Embryonic facial prominence (tissue), 1 donor: ENCODE measurements at regions not wholly inside any gene's neighbourhood (a gene's known extent, or its start where the extent isn't known, plus 50 kb on each side); places are given as distances from the start of the nearest gene placed in this dataset.

ENCODE experiments used
- DNase-seq: peaks from one replicate; pipeline ENCODE4 v3.0.0-alpha.2; 2016; ENCODE audit errors: extremely low spot score

DNA sequence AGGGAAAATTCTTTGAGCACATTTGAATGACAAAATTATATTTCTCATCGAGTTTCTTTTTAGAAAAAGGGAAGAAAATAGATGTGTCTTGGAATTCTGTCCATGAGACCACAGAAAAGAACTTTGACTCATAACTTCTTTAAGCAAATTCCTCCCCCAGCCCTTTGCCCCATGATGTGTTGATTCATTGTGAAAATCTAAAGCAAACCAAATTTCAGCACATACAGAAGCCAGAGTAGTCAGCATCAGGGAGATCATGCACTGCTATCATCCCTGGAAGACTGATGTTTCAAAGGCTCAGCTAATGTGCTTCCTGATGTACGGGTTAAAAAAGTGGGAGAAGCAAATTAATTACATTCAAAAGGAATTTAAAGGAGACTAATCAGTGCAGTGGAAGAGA, 159.7 kb downstream of the FAT3 start:
- no peak for DNase-seq

DNA sequence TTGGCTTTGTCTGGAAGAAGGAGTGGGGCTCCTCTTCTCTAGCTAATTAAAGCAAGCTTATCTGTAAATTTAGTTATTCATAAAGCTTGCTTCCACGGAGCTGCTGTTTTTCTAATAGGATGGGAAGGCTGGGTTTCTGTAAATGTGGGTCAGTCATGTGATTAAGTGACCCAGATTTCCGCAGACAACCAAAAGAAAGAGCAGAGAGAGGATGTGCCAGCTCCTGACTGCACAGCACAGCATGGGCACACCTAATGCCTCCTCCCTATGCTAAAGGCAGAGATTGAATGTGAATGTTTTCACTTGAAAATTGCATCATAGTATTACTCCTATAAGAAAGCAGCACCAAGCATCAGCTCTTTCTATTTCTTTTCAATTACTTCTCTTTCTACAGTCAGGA, 160.2 kb downstream of the FAT3 start:
- no peak for DNase-seq

DNA sequence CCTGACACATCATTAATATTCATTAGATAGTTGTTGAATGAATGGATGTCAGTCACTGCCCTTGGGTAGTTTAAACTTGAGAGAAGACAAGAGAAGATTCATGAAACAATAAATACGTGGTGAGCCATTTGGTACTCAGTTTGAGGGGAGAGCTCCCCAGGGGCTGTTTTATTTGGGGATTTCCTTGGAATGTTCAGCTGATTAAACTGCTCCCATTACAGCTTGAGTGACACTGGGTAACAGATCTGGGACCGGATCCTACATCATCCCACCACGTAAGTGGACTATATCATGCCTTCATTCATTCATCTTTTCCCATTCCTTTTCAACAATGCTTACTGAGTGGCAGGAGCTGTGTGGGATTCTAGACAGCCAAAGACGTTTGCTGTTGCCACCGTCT, 162.0 kb downstream of the FAT3 start:
- DNase-seq = no peak

DNA sequence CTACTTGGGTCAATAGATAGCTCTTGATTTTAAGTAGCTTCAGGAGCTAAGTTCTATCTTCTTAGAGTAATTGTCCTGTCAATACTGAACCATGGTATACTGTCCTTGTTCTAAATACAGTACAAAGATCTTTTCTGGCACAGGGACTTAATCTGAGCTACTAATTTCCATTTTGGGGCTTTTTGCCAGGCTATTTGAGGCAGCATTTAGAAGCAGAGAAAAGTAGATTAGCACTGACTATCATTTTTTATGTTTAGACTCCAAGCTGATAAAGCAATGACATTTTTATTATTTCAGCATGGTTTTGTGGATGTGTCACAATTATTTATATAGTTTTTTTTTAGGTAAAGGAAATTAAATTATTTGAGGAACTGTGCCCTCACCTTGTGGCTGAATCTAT, 163.2 kb downstream of the FAT3 start:
- no peak for DNase-seq

DNA sequence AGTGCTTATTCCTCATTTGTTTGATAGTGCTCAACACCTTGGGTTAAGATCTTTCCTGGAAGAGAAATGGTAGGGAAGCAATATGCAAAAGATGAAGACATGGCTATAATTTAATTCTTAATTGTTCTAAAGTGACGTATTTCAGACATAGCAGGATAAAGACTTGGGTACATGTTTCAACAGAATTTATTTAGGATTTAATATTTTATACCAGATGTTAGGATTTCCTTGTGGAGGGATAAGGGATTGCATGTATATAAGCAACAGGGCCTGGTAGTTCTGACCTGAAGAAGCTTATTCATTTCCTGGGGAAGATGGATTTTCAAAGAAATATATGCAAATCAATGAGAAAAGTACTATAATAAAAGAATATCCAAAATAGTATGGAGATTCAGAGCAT, 163.8 kb downstream of the FAT3 start:
- DNase-seq = no peak

DNA sequence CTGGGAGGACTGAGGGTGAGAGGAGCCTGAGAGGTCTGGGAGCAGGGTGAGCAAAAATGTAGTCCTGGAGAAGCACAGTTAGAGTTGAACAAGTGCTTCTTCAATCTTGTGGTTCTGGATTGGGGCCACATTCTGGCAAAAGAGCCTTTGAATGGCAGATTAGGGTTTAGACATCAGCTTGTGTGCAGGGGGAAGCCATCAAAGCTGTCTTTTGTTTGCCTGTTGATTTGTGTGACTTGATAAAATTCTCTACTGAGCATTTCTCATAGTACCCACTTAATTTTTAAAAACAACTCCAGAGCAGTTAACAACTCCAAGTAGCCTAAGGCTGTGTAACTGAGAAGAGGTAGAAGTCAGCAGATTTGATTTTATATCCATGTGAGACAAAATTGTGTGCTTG, 166.2 kb downstream of the FAT3 start:
- no peak for DNase-seq

DNA sequence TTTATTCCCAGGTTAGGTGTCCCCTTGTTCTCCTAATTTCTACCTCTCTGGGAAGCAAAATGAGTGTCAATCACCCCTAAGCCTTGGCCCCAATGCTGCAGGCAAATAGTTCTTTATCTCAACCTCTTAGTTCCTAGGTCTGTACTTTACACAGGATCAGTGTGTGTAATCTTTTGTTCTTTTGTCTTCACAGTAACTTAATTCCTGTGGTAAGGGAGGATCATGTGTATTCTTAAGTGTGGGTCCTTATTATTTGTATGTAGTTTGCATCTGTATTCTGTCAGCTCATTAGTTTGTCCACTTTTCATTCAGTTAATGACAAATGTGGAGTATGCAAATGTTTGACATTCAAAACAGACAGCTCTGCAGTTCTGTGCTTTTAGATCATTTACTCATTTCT, 166.7 kb downstream of the FAT3 start:
- DNase-seq = no peak

DNA sequence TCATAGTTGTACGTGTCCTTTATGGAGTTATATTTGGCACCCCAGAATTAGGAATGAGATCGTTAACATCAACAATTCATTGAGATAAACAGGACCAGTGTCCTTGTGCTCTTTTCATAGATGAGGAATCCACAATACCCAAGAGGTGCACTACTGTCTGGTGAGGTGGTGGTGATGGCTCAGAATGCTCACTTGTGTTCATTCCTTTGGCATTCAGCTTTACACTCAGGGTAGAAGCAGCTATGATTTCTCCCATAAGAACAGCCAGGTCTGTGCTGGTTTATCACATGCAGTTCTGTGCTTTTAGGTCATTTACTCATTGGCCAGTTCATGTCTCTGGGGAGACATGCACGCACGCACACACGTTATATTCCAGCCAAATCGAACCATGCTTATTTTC, 167.2 kb downstream of the FAT3 start:
- no peak for DNase-seq

DNA sequence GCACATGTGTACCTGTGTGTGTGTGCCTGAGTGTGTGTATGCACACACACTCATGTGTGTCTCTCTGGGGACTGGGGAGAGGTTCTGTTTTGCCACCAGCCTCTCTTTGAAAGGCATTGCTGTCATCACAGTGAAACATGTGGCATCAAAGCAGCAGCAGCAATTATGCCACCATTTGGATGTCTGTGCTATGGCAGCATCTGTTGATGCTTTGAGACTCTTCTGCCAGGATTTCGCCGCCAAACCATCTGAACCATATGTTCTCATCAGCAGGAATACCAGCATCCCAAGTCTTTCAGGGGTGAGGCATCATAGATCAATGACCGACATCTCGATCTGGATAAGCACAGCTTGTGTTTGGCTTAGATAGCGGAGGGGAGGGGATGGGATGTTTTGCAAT, 168.6 kb downstream of the FAT3 start:
- DNase-seq = no peak

DNA sequence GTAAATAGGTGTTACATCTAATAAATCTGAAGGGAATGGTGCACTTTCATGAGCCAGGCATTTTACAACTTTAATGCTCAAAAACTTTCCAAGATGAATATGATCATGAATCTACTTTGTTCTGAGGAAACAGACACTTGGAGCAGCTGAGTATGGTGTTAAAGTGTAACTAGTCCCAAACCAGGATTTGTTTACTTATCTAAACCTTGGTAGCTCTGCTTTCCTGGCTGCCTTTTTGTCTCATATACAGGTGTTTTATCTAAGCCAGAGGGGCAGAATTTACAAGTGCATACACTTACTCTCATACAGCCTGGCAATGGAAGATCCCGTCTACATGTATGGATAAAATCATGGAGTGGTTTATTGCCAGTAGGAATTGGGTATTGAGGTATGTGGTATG, 171.5 kb downstream of the FAT3 start:
- DNase-seq = no peak

DNA sequence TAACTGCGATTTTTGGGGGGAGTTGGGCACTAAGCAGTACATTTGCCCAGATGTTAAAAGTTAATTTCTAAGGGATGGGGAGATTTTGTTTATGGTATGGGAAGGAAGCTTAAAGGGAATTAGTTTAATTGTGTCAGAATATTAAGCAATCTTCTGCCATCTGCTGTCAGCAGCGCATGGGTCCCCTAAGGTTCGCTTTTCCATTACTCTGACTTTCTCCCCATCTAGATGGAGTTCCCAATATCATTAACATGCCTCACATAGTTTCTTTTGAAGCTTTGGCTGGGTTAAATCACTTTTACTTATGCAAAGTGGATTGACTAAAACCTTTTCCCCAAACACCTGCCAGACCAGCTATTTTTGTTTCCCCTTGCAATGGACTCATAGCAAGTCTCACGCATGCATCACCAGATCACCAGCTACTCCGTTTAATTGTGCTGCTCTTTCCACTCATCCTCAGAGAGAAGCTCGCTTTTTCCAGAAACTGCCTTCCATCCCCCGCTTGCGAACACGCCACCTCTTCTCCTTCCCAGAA, 172.7 kb downstream of the FAT3 start:
- DNase-seq = no peak

DNA sequence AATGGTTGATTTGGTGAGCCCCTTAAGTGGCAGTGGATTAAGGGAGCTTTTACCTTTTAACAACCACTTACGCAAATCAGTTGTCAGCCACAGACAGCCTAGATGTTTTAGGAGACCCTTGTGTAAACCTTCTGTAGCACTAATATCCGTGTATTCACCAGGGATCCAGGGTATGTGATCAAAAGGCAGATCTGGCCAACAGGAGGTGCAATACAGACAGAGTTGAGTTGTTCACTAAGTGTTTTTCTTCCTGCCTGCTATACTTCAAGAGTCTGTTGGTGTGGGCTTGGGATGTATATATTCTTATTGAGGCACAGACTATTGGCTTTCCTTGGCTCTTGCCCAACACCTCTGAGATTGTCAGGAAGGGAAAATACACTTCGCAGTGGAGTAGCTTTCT, 175.1 kb downstream of the FAT3 start:
- DNase-seq = no peak

DNA sequence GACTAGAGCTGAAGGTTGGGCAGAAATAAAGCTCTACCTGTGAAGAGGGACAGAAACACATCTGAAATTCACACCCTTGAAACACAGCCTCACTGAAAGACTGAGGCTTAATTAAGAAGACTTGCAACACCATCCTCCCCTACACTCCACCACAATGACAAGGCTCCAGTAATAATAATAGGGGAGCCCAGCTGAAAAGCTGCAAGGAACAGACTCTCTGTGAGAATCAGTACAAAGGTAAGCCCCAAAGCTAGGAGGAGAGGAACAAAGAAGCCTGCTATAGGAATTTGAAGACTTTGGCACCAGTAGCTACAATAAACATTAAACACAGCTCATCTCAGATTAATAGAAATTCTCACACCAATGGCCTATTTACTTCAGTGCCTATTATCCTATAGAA, 176.9 kb downstream of the FAT3 start:
- DNase-seq = no peak

DNA sequence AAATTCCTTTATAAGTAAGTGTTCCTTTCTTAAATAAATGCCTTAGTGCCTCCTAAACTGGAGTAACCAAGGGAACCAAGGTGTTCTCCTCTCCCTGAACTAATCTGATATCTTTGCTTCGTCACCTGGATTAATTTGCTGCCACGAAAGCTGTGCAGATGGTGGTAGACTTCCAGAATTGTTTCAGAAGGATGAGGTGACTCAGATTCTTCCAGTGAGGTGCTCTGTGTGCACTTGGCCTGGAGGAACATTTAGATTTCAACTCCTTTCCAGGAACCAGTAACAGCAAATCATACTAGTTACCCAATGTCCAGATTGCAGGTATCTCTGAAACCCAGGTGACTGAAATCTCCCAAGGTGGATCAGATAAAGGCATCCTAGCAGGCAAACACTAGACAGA, 181.9 kb downstream of the FAT3 start:
- DNase-seq = no peak

DNA sequence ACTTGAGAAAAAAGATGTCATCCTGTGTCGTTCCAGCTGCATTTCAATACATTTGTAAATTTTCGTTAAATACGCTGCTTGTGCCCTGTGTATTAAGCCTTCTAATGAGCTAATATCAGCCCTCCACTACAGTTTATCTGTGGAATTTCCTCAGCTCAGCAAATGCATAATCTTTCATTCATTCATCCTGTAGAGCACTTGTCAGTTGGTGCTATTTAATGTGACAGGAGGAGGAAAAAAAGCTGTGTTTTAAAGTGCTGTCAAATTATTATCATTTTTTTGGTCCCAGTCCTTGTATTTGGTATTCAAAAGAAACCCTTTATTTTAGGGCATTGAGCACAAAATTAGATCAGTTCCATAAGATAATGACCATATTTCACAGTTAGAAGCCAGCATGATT, 184.7 kb downstream of the FAT3 start:
- no peak for DNase-seq

DNA sequence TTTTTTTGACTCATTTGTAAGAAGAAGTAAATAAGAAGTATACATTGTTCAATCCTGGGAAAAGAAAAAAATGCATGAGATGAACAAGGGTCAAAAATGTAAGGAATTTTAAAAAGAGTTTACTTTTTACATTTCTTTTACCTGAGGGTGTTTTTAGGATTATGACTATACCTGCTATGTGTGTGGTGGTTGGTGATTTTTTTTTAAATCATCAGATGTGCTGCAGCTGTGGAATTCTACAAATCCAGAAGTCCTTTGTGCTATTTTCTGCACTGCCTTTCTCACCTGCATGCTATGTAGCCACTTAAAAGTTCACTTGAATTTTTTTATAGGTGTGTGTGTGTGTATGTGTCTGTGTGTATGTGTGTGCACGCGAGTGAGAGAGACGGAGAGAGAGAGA, 185.3 kb downstream of the FAT3 start:
- DNase-seq = no peak

DNA sequence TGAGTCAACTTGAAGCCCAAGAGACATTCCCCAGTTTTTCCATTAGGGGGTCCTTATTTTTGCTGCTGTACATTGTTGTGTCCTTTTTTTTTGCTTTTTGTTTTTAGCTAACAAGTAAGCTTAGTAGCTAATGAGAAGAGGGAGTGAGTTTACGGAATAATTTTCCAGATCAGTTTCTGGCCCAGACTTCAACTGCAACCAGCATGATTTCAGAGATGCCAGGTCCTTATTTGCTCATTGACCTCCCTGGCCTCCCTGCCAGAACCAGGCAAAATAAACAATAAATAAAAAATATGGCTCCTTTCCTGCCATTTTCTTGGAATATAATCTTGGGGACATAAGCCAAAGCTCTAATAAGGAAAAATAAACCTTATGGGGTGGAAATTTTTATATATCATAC, 185.9 kb downstream of the FAT3 start:
- no peak for DNase-seq

DNA sequence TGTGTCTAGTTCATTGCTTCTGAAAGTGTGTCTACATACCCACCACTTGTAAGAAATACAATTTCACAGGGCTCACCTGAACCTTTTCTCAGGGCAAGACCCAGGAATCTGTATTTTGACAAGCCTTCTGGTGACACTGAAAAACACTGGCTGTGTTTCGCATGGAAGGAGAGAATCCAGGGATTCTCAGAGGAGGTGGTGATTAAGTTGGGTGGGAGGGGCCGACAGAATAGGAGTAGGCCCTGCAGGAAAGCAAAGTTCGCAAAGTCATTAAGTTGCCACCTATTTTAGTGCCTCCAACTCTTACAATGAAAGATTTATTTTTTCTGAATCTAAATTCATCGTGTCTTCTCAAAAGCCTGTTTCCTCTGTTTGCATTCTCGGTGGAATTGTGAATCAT, 186.8 kb downstream of the FAT3 start:
- DNase-seq = no peak

DNA sequence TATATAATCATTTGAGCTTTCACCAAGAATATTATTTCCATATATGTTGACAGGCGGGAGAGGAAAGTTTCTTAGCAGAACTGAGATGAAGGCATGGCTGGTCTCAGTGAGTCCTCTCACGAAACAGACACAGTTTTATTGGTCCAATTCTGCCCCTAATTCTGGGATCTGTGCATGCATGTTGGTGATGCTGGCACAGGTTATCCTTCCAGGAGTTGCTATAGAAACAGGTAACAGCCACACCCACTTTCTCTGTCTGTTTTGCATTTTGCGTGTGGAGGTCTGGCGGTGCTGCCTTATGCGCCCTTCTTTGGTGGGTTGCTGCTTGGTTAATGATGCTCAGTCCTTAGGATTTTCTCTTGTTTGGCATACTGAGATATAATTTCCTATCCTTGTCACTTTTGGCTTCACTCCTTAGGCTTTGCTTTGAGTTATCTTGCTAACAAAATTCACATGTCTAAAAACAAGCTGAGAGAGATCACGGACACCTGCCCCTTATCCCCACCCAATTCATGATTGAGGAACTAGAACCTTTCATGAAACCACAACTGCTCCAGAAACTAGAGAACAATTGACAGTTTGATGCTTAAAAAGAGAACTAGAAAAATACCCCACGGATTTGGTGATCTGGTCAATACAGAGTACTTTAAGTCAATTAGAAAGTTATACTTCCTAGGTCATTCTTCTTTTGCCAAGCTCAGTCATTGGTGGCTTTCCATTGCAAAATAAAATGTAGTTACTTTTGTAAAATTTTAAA, 189.3 kb downstream of the FAT3 start:
- no peak for DNase-seq

DNA sequence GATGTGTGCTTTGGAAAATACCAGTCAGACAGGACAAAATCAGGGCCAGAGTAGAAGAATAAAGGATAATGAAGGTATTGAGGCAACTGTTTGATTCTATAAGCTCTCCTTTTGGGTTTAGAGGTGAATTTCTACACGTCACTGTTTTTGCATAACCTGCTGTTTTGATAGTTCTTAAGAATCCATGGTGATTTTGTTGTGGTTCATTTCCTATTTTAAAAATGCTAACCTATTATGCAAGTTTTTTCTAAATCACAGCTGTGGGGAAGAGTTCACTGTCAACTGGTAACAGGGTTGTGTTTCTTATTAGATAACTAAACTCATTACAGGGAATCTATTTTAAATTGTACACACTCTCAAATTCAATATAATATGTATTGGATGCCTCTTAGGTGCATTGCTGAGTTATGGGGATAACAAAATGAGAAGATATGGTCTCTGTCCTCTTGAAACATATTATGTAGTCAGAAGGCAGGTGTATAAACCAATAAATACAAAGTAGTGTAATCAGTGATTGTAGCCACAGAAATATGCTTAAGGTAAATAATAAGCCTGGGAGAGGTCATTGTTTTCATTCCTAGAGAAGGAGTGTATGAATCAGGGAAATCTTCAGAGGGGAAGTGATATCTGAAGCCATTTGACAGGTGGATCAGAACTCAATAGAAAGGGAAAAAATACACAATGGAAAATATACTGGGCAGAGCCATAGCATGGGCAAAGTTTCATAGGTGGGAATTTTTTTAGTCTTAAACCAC, 192.5 kb downstream of the FAT3 start:
- no peak for DNase-seq

DNA sequence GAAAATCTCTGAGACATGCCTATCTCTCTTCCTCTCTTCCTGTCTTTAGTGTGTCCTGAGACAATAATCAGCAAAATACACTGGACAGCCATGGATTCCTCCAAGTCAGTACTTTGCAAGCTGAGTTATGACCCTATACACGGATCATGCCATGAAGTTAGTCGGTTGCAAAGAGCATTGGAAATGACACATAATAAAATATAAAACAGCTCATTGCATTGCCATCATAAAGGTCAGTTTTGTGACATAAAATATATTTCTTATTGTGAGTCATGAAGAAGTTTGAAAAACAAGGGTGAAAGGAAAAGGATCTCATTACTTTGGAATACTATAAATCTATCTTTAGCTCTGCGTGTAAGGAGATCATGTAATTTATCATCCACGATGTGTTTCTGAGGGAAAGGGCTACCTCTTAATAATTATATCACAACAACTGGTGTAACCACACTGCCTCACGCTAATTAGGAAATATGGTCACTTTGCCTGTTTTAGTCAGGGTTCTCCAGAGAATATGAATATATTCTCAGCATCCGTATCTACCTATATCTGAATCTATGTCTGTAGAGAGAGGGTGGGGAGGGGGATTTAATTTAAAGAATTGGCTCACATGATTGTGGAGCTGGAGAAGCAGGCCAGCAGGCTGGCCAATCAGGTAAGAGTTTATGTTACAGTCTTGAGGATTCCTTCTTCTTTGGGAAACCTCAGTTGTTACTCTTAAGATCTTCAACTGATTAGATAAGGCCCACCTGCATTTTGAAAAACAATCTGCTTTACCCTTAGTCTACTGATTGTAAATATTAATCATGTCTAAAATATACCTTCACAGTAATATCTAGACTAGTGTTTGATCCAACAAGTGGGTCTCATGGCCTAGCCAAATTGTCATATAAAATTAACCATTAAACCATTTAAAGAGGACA, 198.8 kb downstream of the FAT3 start:
- no peak for DNase-seq

DNA sequence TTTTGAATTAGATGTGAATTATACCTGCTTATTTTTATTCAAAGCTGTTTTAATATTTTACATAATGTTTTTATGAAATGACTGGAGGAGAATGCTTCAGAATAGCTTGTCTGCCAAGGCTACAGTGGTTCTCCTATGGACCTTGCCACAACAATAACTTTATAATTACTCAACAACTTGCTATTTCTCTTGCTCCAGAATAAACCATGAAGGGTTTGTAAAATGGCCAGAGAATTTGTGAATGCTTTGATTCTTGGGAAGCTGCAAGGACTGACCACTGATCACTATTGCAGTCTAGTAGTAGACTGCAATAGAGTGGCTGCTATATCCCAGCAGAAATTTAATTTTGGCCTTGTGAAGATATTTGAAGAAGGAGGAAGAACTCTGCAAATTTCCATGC, 199.7 kb downstream of the FAT3 start:
- no peak for DNase-seq
